Stimulated activated CD8-positive, alpha-beta memory T cell treated with anti-CD3 and anti-CD28 coated beads, Interleukin-7, amount 100 ng/mL, for 48 hours (primary cell): ENCODE measurements at regions not wholly inside any gene's neighbourhood (a gene's known extent, or its start where the extent isn't known, plus 50 kb on each side); places are given as distances from the start of the nearest gene placed in this dataset.

ENCODE experiments used
- DNase-seq, 2 donors: peaks; one replicate each; pipeline ENCODE4 v3.0.0-alpha.2; 2020; ENCODE audit warnings: low read depth in 1 of 2; ENCODE audit errors: extremely low read depth in 1 of 2

DNA sequence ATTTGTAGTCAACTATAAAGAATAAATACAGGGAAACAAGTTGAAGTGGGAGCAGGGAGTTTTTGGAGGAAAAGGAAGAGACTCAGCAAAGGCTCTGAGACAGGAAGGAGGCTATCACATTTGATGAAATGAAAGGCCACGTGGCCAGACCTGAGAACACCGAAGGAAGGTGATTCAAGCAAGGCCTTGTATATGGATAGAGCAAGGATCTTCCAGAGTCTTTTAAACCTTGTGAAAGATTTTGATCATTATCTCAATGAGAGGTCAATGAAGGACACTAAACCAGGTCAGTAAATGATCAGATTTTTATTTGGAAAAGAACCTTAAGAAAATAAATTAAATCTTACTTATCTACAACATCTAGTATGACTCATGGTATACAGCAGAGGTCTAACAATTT, 523.5 kb downstream of the SLC16A7 start:
- DNase-seq, result no peak

DNA sequence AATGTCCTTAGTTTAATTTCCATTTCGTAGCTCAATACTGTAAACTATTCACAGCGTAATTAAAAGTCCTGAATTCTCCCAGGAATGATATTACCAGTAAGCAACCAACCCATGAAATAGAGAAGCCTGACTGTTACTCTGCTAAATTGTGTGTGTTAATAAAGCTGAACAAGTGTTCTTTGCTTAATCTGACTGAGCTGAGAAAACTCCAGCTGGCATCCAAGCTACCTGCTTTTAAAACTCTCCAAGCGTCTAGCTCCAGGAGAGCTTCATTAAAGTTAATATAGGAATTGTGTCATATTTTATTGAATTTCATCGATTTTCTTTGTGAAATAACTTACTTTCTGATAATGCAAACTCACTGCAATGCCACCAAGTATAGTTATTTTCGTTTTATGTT, 524.4 kb downstream of the SLC16A7 start:
- no peak for DNase-seq

DNA sequence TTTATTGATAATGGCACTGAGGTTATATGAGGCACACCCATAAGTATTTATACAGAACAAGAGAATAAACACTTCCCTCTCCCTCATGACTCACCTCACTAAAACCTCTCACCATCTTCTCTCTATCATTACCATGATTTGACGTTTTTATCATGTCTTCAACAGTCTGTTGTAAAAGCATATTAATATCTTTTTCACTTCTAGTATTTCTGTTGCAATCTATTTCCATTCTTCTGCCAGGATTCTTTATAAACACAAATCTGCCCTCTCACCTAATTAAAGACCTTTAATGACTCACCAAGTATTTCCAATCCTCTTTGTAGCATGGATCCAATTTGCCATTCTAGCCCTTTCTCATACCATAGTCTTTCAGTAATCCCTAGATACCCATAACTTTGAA, 527.7 kb downstream of the SLC16A7 start:
- no peak for DNase-seq

DNA sequence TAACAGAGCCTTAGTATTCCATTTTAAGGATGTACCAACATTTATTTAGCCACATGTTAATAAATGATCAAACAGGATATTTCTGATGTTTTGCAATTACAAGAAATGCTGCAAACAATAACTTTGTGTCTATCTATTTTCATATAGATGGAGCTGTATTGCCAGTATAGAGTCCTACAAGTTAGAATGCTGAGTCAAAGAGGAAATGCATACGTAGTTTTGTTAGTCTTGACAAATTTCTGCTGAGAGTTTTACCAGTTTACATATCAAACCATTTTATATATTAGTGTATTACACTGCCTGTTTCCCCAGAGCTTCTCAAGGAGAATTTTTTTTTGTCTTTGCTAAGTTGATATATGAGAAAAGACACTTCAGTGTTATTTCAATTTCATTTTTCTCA, 541.7 kb downstream of the SLC16A7 start:
- DNase-seq, result no peak

DNA sequence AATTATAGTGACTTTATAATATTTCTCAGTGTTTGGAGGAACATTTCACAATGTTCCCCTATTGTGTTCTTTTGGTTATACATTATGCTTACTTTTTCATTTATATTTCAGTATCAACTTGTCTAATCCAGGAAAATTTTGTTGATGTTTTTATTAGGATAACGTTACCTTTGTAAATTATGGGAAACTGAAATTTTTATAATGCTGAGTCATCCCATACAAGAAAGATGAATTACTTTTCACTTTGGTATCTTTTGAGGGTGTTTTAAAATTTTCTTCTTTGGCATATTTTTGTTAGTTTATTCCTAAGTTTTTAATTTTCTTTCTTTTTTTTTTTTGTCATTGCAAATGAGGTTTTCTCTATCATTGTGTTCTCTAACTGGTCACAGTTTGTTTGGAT, 542.7 kb downstream of the SLC16A7 start:
- DNase-seq, result no peak

DNA sequence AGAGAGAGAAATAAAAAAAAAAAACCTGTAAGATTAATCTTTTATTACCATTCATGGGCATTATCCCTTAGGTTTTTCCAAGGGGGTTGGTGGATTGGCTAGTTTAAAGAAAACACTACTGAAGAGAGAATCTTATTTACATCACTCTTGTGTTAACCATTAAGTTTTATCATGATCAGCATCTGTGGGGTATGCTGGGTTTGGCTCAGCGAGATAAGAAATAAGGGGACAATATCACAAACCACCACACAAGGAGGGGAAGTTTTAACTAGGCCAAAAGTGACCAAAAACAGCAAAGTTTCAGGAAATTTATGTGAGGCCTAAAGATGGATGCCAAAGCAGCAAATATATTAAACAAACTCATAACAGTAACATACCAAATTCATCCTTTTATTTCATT, 548.6 kb downstream of the SLC16A7 start:
- no peak for DNase-seq

DNA sequence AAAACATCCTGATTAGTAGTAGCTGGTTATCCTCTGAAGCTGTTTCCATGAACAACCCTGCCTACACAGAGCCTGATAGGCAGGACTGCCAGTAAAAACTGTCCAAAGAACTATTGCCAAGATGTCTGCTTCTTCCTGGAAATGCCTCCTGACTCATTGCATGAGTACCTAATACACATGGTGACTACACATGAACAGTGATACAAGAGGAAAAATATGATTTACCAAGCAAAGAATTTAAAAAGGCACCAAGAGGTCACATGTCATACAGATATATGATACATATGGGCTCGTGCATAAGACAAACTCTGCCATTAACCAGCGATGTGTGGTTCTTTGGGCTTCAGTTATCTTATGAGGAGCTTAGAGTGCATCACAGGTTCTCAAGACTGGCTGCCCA, 552.3 kb downstream of the SLC16A7 start:
- DNase-seq, result no peak

DNA sequence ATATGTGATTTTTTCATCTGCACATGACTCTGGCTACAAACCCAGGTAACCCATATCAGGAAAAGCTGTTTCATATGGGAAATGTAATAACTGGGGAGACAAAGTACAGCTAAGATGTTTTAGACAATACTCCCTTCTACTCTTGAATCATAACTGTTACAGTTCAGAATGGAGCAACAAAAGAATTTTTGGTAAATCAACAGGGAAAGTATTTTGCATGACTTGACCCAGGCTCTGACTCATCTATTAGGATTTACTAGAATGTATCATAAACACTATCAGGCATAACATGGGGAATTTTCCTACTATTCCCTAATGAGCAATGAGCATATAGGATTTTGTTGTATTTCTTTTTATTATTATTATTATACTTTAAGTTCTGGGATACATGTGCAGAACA, 553.0 kb downstream of the SLC16A7 start:
- DNase-seq, result no peak

DNA sequence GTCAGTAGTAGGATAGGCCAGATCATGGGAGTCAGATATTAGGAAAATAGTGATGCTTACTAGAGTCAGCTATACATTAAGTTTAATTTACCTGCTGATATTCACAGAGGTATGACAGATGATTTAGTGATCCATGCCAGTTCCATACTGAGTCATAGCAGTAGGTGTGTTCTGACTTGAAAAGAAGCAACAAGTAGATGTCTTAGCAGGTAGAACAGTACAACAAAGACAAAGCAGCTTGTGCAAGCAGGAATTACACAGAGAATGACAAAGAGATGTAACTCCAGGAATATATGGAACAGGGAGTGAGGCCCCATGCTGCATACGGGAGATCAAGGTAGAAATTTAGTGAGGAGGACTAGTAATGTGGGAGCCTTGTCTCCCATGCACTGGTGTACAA, 556.9 kb downstream of the SLC16A7 start:
- no peak for DNase-seq

DNA sequence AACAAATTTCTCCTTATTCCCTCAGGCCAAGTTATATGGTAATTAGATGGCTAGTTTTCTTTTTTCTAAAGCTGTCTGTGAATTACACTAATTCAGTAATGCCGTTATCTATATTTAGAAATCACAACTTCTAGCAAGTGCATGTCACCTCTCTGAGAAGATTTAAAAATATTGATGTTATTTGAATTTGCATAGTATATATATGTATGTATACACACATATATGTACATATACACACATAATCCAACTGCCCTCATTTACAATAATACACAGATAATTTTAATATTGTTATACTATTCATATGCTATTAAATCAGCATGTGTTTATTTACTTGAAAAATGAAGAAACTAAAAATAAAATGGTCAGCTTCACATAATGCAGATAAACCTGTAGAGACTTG, 563.9 kb downstream of the SLC16A7 start:
- no peak for DNase-seq

DNA sequence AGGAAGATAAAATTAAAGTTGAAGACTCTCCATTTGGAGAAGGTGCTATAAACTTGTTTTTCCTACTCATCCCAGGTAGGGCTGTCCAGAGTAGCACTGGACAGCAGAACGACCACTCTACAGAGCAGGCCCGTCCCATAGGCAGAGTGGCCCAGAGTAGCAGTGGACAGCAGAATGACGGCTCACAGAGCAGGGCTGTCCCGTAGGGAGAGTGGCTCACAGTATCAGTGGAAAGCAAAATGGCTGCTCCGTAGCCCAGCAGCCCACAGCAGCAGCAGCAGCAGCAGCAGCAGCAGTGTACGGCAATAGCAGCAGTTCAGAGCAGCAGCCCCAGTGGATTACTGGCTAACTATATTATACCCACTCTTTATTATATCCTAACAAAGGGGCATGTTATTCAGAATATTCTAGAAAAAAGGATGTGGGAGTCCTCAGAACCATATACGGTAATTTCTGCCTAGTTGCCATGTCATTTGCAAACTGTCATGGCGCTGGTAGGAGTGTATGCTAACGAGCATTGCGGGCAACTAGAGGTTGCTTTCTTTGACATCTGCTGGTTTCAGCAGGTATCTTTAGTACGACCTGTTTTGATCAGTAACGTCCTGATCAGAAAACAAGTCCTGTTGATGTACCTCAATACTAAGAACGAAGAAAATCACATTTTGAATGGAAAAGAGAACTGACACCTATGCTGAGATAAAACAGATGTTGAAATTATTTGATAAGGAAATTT, 567.3 kb downstream of the SLC16A7 start:
- DNase-seq, result no peak

DNA sequence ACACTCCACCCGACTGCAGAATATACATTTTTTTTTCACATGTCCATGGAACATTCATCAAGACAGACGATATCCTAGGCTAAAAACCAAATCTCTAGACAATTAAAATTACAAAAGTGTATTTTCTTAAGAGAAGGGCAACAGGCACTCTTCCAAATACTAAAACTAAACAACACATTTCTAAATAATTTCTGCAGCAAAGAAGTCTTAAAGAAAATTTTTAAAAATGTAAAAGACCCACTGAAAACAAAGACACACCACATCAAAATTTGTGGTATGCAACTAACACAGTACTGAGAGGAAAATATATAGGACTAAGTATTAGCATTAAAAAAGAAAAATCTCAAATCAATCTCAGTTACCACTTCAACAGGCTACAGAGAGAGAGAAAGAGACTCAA, 570.0 kb downstream of the SLC16A7 start:
- DNase-seq, result no peak

DNA sequence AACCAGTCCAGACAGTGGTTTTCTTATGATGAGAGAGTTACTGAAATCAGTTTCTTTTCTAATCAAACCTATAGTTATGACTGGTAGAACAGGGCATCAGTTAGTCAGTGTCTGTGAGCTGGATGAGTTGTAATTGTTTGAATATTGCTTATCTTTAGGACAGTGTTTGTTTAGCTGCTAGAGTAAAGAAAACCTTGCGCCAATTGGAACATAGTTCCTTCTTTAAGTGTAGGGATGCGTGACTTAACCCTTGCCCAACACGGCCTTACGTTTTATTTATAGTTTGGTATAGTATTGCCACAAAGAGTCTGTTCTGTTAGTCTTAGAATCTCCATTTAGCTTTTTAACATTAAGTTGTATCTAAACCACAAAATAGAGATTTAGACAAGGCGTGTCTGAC, 572.6 kb downstream of the SLC16A7 start:
- DNase-seq, result no peak

DNA sequence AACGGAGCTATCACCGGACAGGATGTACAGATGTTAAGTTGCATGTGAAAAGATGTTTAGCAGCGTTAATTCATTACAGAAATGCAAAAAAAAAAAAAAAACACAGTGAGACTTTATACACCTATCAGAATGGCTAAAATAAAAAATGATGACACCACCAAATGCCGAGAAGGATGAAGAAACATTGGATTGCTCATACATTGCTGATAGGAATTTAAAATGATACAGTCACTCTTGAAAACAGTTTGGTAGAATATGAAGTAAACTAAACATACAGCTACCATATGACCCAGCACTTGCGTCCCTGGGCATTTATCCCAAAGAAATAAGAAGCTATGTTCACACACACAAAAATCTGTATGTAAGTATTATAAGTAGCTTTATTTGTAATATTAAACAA, 574.1 kb downstream of the SLC16A7 start:
- no peak for DNase-seq

DNA sequence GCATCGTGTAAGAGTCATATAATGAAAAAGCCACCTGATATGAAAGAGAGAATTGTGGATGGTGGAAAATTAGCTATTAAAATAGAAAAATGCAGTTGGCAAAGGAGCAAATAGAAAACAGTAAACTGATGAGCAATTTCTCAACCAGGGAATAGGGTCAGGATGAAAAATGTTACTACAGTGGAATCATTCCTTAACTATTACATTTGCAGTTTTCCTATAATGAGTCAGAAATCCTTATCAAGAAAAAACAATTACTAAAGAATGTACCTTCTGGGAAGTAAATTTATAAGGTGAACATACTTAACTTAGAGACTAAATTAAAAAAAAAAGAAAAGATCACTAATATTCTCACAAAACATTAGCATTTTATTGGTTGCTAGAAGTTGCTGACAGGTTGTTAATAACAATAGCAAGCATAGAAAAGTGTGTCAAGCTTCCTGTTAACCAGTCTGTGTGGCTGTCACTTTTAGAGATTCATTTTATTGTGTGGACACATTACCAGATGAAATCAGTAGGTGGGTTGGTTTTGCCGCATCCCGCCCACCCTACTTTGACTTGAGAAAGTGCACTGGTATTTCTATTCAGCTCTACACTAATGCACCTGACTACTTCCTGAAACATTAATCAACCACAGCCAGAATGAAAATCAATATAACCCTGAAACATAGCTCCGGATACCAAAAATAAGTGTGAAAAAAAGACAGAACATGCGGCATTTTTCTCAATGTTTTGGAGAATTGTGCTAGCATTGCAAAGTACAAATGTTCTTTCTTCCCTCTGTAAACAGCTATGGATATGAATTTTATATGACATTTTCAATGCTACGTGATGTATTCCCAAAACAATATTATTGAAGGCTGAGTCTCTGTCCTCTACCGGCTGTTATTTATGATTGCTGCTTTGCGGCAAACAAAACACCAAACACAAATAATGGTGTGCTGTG, 576.7 kb downstream of the SLC16A7 start:
- no peak for DNase-seq

DNA sequence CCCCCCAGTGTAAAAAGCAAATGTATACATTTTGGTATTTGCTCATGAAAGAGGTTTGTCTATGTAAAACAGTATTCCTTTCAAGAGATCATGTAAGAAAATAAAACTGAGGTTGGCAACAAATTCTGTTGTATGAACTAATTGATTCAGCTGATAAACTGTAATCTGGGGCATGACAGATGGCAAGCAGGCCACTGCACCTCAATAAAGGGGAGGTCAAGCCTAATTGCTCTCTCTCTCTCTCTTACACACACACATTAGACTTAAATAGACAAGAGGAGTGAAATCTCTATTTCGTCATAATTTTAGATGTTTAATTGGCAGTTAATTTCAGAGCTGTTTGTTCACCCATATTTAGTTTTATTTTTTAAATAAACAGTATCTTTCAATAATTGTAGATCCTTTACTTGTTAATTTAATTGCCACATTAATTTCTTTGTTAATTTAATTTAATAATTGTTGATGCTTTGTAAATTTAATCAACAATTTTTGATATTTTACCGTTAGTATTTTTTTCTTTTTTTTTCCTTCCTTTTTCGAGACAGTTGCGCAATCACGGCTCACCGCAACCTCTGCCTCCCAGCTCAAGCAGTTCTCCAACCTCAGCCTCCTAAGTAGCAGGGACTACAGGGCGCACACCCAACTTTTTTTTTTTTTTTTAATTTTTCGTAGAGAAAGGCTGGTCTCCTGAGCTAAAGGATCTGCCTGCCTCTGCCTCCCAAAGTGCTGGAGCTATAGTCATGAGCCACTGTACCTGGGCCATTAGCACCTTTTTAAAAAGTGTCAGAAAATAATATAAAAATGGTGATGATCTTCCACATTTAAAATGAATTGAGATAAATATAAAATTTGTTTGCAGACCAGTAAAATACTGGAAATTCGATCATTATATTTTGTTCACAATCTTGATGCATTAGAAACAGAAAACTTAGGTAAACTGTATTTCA, 577.7 kb downstream of the SLC16A7 start:
- DNase-seq, result no peak

DNA sequence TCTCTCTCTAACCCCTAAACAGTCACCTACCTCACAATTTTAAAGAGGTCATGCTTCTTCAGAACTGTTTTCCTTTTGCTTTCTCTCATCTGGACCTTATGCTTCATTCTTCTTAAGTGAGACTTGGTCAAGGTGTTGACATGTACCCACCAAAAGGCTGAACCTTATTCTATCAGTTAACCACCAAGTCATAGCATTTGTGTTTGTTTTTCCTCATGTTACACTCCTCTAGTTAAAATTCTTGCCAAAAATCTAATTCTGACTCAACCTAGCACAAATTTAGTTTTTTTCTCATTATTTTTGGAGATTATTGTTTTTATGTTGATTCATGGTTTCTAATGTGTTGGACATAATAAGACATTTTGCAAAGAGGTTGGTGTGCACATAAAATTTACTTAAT, 578.6 kb downstream of the SLC16A7 start:
- no peak for DNase-seq

DNA sequence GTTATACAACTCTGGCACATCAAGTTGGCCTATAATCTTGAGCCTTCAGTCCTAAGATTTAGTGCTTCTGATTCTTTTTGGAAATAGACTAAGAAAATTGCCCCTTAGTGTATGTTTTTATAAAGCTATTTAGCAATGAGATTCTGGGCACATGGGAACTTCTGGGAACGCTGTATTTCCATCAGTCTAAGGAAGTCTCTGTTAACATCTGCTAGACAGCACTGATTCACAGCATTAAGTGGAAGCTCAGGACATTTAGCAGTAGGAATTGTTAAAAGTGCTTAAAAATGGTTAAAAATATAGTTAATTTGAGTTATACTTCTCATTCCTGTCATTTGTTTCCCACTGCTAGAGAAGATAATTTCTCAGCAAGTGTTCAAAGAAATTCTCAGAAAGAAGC, 579.1 kb downstream of the SLC16A7 start:
- DNase-seq, result no peak

DNA sequence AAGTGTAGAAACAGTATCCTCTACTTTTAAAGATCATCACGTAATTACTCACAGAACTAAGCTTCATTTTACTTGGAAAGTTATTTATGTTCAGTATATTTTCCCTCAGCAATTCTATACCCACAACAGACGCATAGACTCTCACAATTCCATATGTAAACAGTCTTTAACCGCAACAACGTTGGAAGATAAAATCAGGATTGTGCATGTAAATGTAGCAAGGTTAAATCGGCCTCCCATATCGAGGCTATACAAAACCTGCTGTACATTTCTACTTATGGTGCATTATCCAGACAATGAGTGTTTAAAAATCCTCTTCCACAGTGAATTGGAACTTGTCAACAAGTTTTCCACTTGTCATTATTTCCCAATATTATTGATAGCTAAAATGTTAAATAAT, 581.1 kb downstream of the SLC16A7 start:
- no peak for DNase-seq

DNA sequence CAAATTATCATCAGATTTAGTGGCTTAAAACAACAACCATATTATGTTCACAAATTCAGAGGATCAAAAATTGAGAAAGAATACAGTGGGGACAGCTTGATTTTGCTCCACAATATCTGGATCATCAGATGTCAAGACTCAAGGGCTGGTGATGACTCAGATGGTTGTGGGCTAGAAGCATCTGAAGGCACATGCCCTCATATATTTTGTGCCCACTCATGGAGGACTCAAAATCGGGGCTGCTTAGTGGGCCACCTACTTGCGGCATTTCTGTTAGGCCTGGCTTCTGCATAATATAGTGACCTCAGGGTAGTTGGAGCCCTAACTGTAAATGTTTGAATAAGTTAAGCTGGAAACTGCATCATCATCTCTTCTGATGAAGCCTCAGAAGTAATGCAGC, 584.5 kb downstream of the SLC16A7 start:
- no peak for DNase-seq

DNA sequence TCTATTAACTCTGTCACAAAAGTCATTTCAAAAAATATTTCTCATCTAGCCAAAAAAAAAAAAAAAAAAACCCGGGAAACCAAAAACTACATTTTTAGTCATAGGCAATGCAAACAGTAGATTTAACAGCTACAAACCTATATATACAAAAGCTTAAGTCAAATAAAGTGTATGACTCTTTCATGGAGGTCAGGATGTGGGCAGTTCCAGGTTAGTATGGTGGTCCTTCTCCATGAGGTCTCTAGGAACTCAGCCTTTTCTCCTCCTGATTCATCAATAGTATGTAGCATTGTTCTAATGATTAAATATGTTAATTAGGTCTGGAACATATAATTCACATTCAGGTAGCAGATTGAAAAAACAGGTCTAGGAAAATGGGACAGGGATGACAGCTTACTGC, 586.5 kb downstream of the SLC16A7 start:
- DNase-seq, result no peak
